DOHH2 (cell line): ENCODE measurements at regions not wholly inside any gene's neighbourhood (a gene's known extent, or its start where the extent isn't known, plus 50 kb on each side); places are given as distances from the start of the nearest gene placed in this dataset.

ENCODE experiments used
- H3F3A ChIP-seq: fragments of 200-600 bp; sonication (generic), shearing (Covaris generic); 2 replicates; pipeline ENCODE4 v1.6.0; 2016; ENCODE audit warnings: antibody characterized with exemption, mild to moderate bottlenecking; ENCODE audit not compliant: control insufficient read depth, insufficient read depth
- H3K27ac ChIP-seq: fragments of 200-600 bp; sonication (generic); 2 replicates; pipeline ENCODE4 v1.5.1; 2014; ENCODE audit warnings: low read depth, mild to moderate bottlenecking, low read length, moderate library complexity
- H3K27me3 ChIP-seq: fragments of 200-600 bp; sonication (generic); 2 replicates; pipeline ENCODE4 v1.6.1; 2014; ENCODE audit warnings: mild to moderate bottlenecking, low read length, mixed read lengths; ENCODE audit not compliant: control insufficient read depth
- H3K36me3 ChIP-seq: fragments of 200-600 bp; sonication (generic); 2 replicates; pipeline ENCODE4 v1.6.1; 2014; ENCODE audit warnings: mild to moderate bottlenecking, low read length, moderate library complexity, mixed read lengths; ENCODE audit not compliant: control insufficient read depth
- H3K4me1 ChIP-seq: fragments of 200-600 bp; sonication (generic); 2 replicates; pipeline ENCODE4 v1.6.1; 2014; ENCODE audit warnings: mild to moderate bottlenecking, low read length, mixed read lengths; ENCODE audit not compliant: control insufficient read depth
- H3K4me2 ChIP-seq: fragments of 200-600 bp; sonication (generic); 2 replicates; pipeline ENCODE4 v1.6.0; 2014; ENCODE audit warnings: mild to moderate bottlenecking, low read length, moderate library complexity
- H3K4me3 ChIP-seq: fragments of 200-600 bp; sonication (generic); 2 replicates; pipeline ENCODE4 v1.5.1; 2014; ENCODE audit warnings: mild to moderate bottlenecking, low read length, mixed read lengths
- H3K79me2 ChIP-seq: fragments of 200-600 bp; sonication (generic); 2 replicates; pipeline ENCODE4 v1.6.1; 2014; ENCODE audit warnings: mild to moderate bottlenecking, low read length, mixed read lengths; ENCODE audit not compliant: control insufficient read depth
- H3K9me2 ChIP-seq: fragments of 200-600 bp; sonication (generic); replicated peaks from 2 replicates; pipeline ENCODE4 v1.6.1; 2014; ENCODE audit warnings: mild to moderate bottlenecking, low read length, mixed read lengths; ENCODE audit not compliant: control insufficient read depth
- H3K9me3 ChIP-seq: fragments of 200-600 bp; sonication (generic); 2 replicates; pipeline ENCODE4 v1.6.1; 2014; ENCODE audit warnings: antibody characterized with exemption, low read length, mixed read lengths; ENCODE audit not compliant: control insufficient read depth, insufficient read depth
- H4K20me1 ChIP-seq: fragments of 200-600 bp; sonication (generic); 2 replicates; pipeline ENCODE4 v1.6.0; 2014; ENCODE audit warnings: low read depth, mild to moderate bottlenecking, antibody characterized with exemption, low read length, moderate library complexity; ENCODE audit not compliant: control insufficient read depth, insufficient read depth
- CTCF ChIP-seq: fragments of 200-600 bp; sonication (generic); IDR thresholded peaks from one replicate; pipeline ENCODE4 v1.5.1; 2014; ENCODE audit warnings: antibody characterized with exemption, mild to moderate bottlenecking, low read depth, low read length; ENCODE audit not compliant: poor library complexity, severe bottlenecking
- EZH2phosphoT487 ChIP-seq: fragments of 200-600 bp; sonication (generic); IDR thresholded peaks from 2 replicates; pipeline ENCODE4 v1.6.1; 2017; ENCODE audit warnings: borderline replicate concordance, mild to moderate bottlenecking, antibody characterized with exemption, low read length, moderate library complexity, mixed read lengths

DNA sequence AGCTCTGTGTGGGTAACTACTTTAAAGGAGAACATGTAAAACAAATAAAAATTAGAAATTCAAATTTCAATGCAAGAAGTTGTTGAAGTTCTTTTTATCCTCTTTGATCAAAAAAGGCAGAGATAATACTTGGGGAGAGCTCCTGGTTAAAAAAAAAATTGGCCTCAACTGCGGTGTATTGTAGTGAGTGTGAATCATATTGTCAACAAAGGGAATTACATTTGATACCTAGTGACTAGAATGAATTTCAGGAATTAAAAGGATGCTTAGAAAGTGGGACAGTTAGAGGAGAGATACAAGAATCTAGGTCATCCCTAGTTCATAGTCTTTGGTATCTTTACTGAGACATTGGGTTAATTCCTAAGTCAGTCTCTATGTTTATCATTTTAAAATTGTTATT lies 473.0 kb downstream of the CCDC85A start:
- TF ChIP-seq EZH2phosphoT487 (no peak), CTCF (no peak)
- Histone ChIP-seq H3K4me3 (no peak overlapping the region), H3K36me3 (no peaks in the 10 kb centered on the region), H3K4me2 (no peak overlapping the region), H3K9me3 (no peaks in the 10 kb centered on the region), H3K9me2 (no peaks in the 10 kb centered on the region), H3K4me1 (no peaks in the 10 kb centered on the region), H4K20me1 (no peaks in the 10 kb centered on the region), H3K27me3 (no peaks in the 10 kb centered on the region), H3F3A (no peaks in the 10 kb centered on the region), H3K79me2 (no peaks in the 10 kb centered on the region), H3K27ac (no peak overlapping the region)

GRCh38 chr2:56666777-56667176 lies 483.0 kb downstream of the CCDC85A start:
- Histone ChIP-seq H3K4me1 (no peaks in the 10 kb centered on the region), H4K20me1 (no peaks in the 10 kb centered on the region), H3K79me2 (no peaks in the 10 kb centered on the region), H3K9me2 (no peaks in the 10 kb centered on the region), H3K4me3 (no peak overlapping the region), H3K9me3 (no peaks in the 10 kb centered on the region), H3K27me3 (no peaks in the 10 kb centered on the region), H3K4me2 (no peak overlapping the region), H3F3A (no peaks in the 10 kb centered on the region), H3K36me3 (no peaks in the 10 kb centered on the region), H3K27ac (no peak overlapping the region)
- TF ChIP-seq CTCF (no peak), EZH2phosphoT487 (no peak)

GRCh38 chr2:56671973-56672569 lies 488.3 kb downstream of the CCDC85A start:
- Histone ChIP-seq H4K20me1 (no peaks in the 10 kb centered on the region), H3K79me2 (no peaks in the 10 kb centered on the region), H3K4me2 (no peak overlapping the region), H3K27me3 (no peaks in the 10 kb centered on the region), H3F3A (no peaks in the 10 kb centered on the region), H3K9me2 (no peaks in the 10 kb centered on the region), H3K27ac (no peak overlapping the region), H3K4me1 (no peaks in the 10 kb centered on the region), H3K36me3 (no peaks in the 10 kb centered on the region), H3K9me3 (peaks cover 17% of the 10 kb centered on the region; the same call in 1 of the 2 replicates), H3K4me3 (no peak overlapping the region)
- TF ChIP-seq EZH2phosphoT487 (no peak), CTCF (no peak)
